Loucy (cell line): ENCODE measurements at regions not wholly inside any gene's neighbourhood (a gene's known extent, or its start where the extent isn't known, plus 50 kb on each side); places are given as distances from the start of the nearest gene placed in this dataset.

Source experiments
- CTCF ChIP-seq: fragments of 200-600 bp; sonication (generic); conservative IDR thresholded peaks from 2 replicates; pipeline ENCODE4 v1.5.1; 2014; ENCODE audit warnings: mild to moderate bottlenecking, antibody characterized with exemption, low read length
- EZH2phosphoT487 ChIP-seq: fragments of 200-600 bp; IDR thresholded peaks from 2 replicates; pipeline ENCODE4 v1.6.1; 2018; ENCODE audit warnings: antibody characterized with exemption, mild to moderate bottlenecking, moderate library complexity, borderline replicate concordance

GRCh38 chr20:61094581-61094980 lies 157.5 kb upstream of the CDH4 start:
- no peak for TF ChIP-seq CTCF
- no peak for TF ChIP-seq EZH2phosphoT487
